HEK293T (cell line): ENCODE measurements at regions not wholly inside any gene's neighbourhood (a gene's known extent, or its start where the extent isn't known, plus 50 kb on each side); places are given as distances from the start of the nearest gene placed in this dataset.

ENCODE experiments used
- ELF4 ChIP-seq: fragments of 450-650 bp; IDR thresholded peaks from 2 replicates; pipeline ENCODE4 v1.6.1; 2017; ENCODE audit warnings: antibody characterized with exemption
- FOXK2 ChIP-seq: fragments of 450-650 bp; IDR thresholded peaks from 2 replicates; pipeline ENCODE4 v1.6.1; 2016; ENCODE audit warnings: mild to moderate bottlenecking
- FOXM1 ChIP-seq: fragments of 450-650 bp; IDR thresholded peaks from 2 replicates; pipeline ENCODE4 v1.6.1; 2017; ENCODE audit warnings: mild to moderate bottlenecking, borderline replicate concordance
- NFRKB ChIP-seq: fragments of 450-650 bp; IDR thresholded peaks from 2 replicates; pipeline ENCODE4 v1.6.1; 2016; ENCODE audit warnings: mild to moderate bottlenecking, moderate library complexity
- SP1 ChIP-seq: fragments of 450-650 bp; IDR thresholded peaks from 2 replicates; pipeline ENCODE4 v1.6.1; 2017
- SUZ12 ChIP-seq: fragments of 450-650 bp; IDR thresholded peaks from 2 replicates; pipeline ENCODE4 v1.6.1; 2016; ENCODE audit warnings: mild to moderate bottlenecking

DNA sequence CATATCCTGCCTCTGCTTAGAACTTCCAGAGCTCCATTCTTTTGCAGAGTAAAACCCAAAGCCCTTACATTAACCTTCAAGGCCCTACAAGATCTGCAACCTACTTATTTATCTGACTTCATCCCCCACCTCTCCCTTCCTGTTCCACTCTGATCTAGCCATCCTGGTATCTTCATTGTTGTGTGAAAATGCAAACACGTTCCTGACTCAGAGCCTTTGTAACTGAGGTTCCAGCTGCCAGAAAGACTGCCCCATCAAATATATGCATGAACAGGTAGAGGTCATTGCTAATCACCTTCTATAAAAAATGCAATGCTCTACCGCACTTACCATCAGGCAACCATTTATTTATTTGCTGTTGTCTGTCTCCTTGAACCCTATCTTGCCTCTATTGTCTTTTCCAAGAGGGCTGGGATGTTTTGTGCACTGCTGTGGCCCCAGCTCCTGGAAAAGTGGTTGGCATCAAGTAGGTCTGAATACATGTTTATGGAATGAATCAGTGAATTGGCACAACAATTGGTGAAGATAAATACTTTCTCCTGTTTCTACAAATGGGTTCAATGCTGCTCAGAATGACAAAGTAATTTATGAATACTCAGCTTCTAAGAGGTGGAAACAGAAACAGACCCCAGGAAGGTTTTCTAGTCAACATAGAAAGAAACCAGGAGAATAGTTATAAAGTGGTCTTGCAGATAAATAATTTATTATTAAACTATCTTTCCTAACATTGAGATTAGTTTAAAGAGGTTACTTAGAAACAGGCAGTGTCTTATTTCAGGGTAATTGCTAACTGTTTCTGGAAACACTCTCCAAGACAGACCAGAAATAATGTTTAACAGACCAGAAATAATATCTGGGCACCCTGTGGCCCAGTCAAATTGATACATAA, 230.6 kb upstream of the CD180 start:
- TF ChIP-seq NFRKB (no peak), SP1 (no peak), SUZ12 (no peak), ELF4 (no peak), FOXM1 (no peak), FOXK2 (no peak)
